ENCODE measurements at regions not wholly inside any gene's neighbourhood (a gene's known extent, or its start where the extent isn't known, plus 50 kb on each side); places are given as distances from the start of the nearest gene placed in this dataset.

GRCh38 chr3:187448674-187449073 is 80.5 kb downstream of the RTP4 start:
- no peak overlapping the region for H3K4me3 ChIP-seq (ENCODE audit: low read depth in 1 of 2, low read length in 2 of 2)
- no peak overlapping the region for H3K9ac ChIP-seq (ENCODE audit: low read depth, low read length)
- H3K4me2 ChIP-seq (ENCODE audit: insufficient read depth, low read length), result no peak overlapping the region
- TF ChIP-seq CTCF (IDR thresholded peaks at IDR 0.05; ENCODE audit: borderline replicate concordance, extremely low read depth, low read length, poor library complexity, severe bottlenecking) (no peak), EZH2 (IDR thresholded peaks at IDR 0.05; ENCODE audit: borderline replicate concordance, low read depth, low read length, severe bottlenecking) (no peak)
- no peak overlapping the region for H2AFZ ChIP-seq (ENCODE audit: low read depth, low read length)
- no peaks in the 10 kb centered on the region for H3K36me3 ChIP-seq (ENCODE audit: insufficient read depth, low read length)
- no peak overlapping the region for H3K27ac ChIP-seq (ENCODE audit: low read length)
- DNase-seq, result no peak
- no peaks in the 10 kb centered on the region for H4K20me1 ChIP-seq (ENCODE audit: insufficient read depth, low read length)
- ATAC-seq (ENCODE audit: insufficient read depth, low read depth), result no peak
- H3K9me3 ChIP-seq (ENCODE audit: insufficient read depth, low read length, severe bottlenecking), result no peaks in the 10 kb centered on the region
- peaks cover 3% of the 10 kb centered on the region for H3K27me3 ChIP-seq (ENCODE audit: insufficient read depth, low read length, poor library complexity)
- H3K79me2 ChIP-seq (ENCODE audit: insufficient read depth, low read length), result no peaks in the 10 kb centered on the region
- H3K4me1 ChIP-seq (ENCODE audit: insufficient read depth, low read length), result no peaks in the 10 kb centered on the region

- ATAC-seq (ENCODE audit: insufficient read depth, low read depth), result no peak
- TF ChIP-seq EZH2 (IDR thresholded peaks at IDR 0.05; ENCODE audit: borderline replicate concordance, low read depth, low read length, severe bottlenecking), result no peak
- no peak for TF ChIP-seq CTCF (IDR thresholded peaks at IDR 0.05; ENCODE audit: borderline replicate concordance, extremely low read depth, low read length, poor library complexity, severe bottlenecking)
- Histone ChIP-seq H2AFZ (ENCODE audit: low read depth, low read length) (no peak overlapping the region), H3K36me3 (ENCODE audit: insufficient read depth, low read length) (no peaks in the 10 kb centered on the region), H3K4me3 (ENCODE audit: low read depth in 1 of 2, low read length in 2 of 2) (no peak overlapping the region), H3K4me1 (ENCODE audit: insufficient read depth, low read length) (no peaks in the 10 kb centered on the region), H3K79me2 (ENCODE audit: insufficient read depth, low read length) (no peaks in the 10 kb centered on the region), H3K9ac (ENCODE audit: low read depth, low read length) (no peak overlapping the region), H3K9me3 (ENCODE audit: insufficient read depth, low read length, severe bottlenecking) (no peaks in the 10 kb centered on the region), H3K4me2 (ENCODE audit: insufficient read depth, low read length) (no peak overlapping the region), H4K20me1 (ENCODE audit: insufficient read depth, low read length) (no peaks in the 10 kb centered on the region), H3K27ac (ENCODE audit: low read length) (no peak overlapping the region), H3K27me3 (ENCODE audit: insufficient read depth, low read length, poor library complexity) (peaks cover 5% of the 10 kb centered on the region)
- DNase-seq, result no peak
Observed at GRCh38 chr3:187447737-187448136, 79.6 kb downstream of the RTP4 start.

GRCh38 chr3:187445356-187445755 is 77.2 kb downstream of the RTP4 start:
- Histone ChIP-seq H3K9me3 (ENCODE audit: insufficient read depth, low read length, severe bottlenecking) (no peaks in the 10 kb centered on the region), H3K4me3 (ENCODE audit: low read depth in 1 of 2, low read length in 2 of 2) (no peak overlapping the region), H4K20me1 (ENCODE audit: insufficient read depth, low read length) (no peaks in the 10 kb centered on the region), H3K36me3 (ENCODE audit: insufficient read depth, low read length) (no peaks in the 10 kb centered on the region), H3K4me1 (ENCODE audit: insufficient read depth, low read length) (no peaks in the 10 kb centered on the region), H3K4me2 (ENCODE audit: insufficient read depth, low read length) (no peak overlapping the region), H3K9ac (ENCODE audit: low read depth, low read length) (no peak overlapping the region), H3K79me2 (ENCODE audit: insufficient read depth, low read length) (no peaks in the 10 kb centered on the region), H2AFZ (ENCODE audit: low read depth, low read length) (no peak overlapping the region), H3K27me3 (ENCODE audit: insufficient read depth, low read length, poor library complexity) (peaks cover 10% of the 10 kb centered on the region), H3K27ac (ENCODE audit: low read length) (no peak overlapping the region)
- no peak for DNase-seq
- TF ChIP-seq CTCF (IDR thresholded peaks at IDR 0.05; ENCODE audit: borderline replicate concordance, extremely low read depth, low read length, poor library complexity, severe bottlenecking), result no peak
- no peak for TF ChIP-seq EZH2 (IDR thresholded peaks at IDR 0.05; ENCODE audit: borderline replicate concordance, low read depth, low read length, severe bottlenecking)
- ATAC-seq (ENCODE audit: insufficient read depth, low read depth), result no peak

GRCh38 chr3:187434524-187434923 is 66.3 kb downstream of the RTP4 start:
- ATAC-seq (ENCODE audit: insufficient read depth, low read depth) (no peak), DNase-seq (no peak)
- H2AFZ ChIP-seq (ENCODE audit: low read depth, low read length), result no peak overlapping the region
- no peaks in the 10 kb centered on the region for H3K9me3 ChIP-seq (ENCODE audit: insufficient read depth, low read length, severe bottlenecking)
- no peak overlapping the region for H3K9ac ChIP-seq (ENCODE audit: low read depth, low read length)
- no peak overlapping the region for H3K4me2 ChIP-seq (ENCODE audit: insufficient read depth, low read length)
- H3K4me3 ChIP-seq (ENCODE audit: low read depth in 1 of 2, low read length in 2 of 2), result no peak overlapping the region
- H3K27ac ChIP-seq (ENCODE audit: low read length), result no peak overlapping the region
- TF ChIP-seq CTCF (IDR thresholded peaks at IDR 0.05; ENCODE audit: borderline replicate concordance, extremely low read depth, low read length, poor library complexity, severe bottlenecking), result no peak
- no peak for TF ChIP-seq EZH2 (IDR thresholded peaks at IDR 0.05; ENCODE audit: borderline replicate concordance, low read depth, low read length, severe bottlenecking)
- H3K27me3 ChIP-seq (ENCODE audit: insufficient read depth, low read length, poor library complexity), result peaks cover 4% of the 10 kb centered on the region
- H3K79me2 ChIP-seq (ENCODE audit: insufficient read depth, low read length), result no peaks in the 10 kb centered on the region
- H3K4me1 ChIP-seq (ENCODE audit: insufficient read depth, low read length), result no peaks in the 10 kb centered on the region
- H4K20me1 ChIP-seq (ENCODE audit: insufficient read depth, low read length), result no peaks in the 10 kb centered on the region
- H3K36me3 ChIP-seq (ENCODE audit: insufficient read depth, low read length), result no peaks in the 10 kb centered on the region

Measured in DND-41 (cell line).